IMR-90 (cell line): ENCODE measurements at regions not wholly inside any gene's neighbourhood (a gene's known extent, or its start where the extent isn't known, plus 50 kb on each side); places are given as distances from the start of the nearest gene placed in this dataset.

Source experiments
- ATAC-seq: fragments of 200-7000 bp; cut with Tn5 transposase; 2 replicates; pipeline ENCODE4 v1.9.1; 2020; ENCODE audit warnings: low read depth, mild to moderate bottlenecking, moderate library complexity
- BruUV-seq: library from RNA; stranded (reverse); fragments of 400-500 nt; replicated peaks from 2 replicates; lab custom pipeline; 2021; lab: Mats Ljungman, UMichigan
- CTCF ChIA-PET: fragments of 300-600 bp; formaldehyde crosslinking; extraction: SDS; loops from one replicate; lab custom pipeline; 2021; ENCODE audit warnings: antibody characterized with exemption; lab: Yijun Ruan, JAX
- POLR2A ChIA-PET: fragments of 300-600 bp; sonication (Branson Sonifier 250); formaldehyde crosslinking; loops from one replicate; lab custom pipeline; 2022; ENCODE audit warnings: antibody characterized with exemption; ENCODE audit not compliant: unreplicated experiment; lab: Charles Lee
- DNase-seq: peaks from one replicate; pipeline ENCODE4 v3.0.0; 2013
- H2AFZ ChIP-seq: replicated peaks from 2 replicates; pipeline ENCODE3; 2013; ENCODE audit warnings: low read length, mild to moderate bottlenecking; ENCODE audit not compliant: poor library complexity
- H2AK5ac ChIP-seq: 2 replicates; pipeline ENCODE4 v1.6.1; 2013; ENCODE audit warnings: low read depth, low read length, inconsistent platforms
- H2AK9ac ChIP-seq: replicated peaks from 2 replicates; pipeline ENCODE3; 2013; ENCODE audit warnings: mild to moderate bottlenecking, low read depth, low read length, moderate library complexity; ENCODE audit not compliant: poor library complexity
- H2BK120ac ChIP-seq: 2 replicates; pipeline ENCODE4 v1.6.1; 2013; ENCODE audit warnings: low read depth, low read length, inconsistent platforms
- H2BK15ac ChIP-seq: 3 replicates; pipeline ENCODE4 v1.6.1; 2013; ENCODE audit warnings: low read depth, low read length, inconsistent platforms
- H2BK20ac ChIP-seq: 2 replicates; pipeline ENCODE4 v1.6.1; 2013; ENCODE audit warnings: low read depth, mild to moderate bottlenecking, inconsistent platforms, low read length, moderate library complexity
- H2BK5ac ChIP-seq: 2 replicates; pipeline ENCODE4 v1.6.1; 2013; ENCODE audit warnings: mild to moderate bottlenecking, low read depth, low read length, inconsistent platforms; ENCODE audit not compliant: poor library complexity, severe bottlenecking
- H3K14ac ChIP-seq: replicated peaks from 2 replicates; pipeline ENCODE4 v1.6.1; 2013; ENCODE audit warnings: low read depth, low read length, inconsistent platforms
- H3K18ac ChIP-seq: 2 replicates; pipeline ENCODE4 v1.6.1; 2013; ENCODE audit warnings: low read depth, low read length, control low read depth
- H3K23ac ChIP-seq: 2 replicates; pipeline ENCODE4 v1.6.1; 2013; ENCODE audit warnings: low read depth, low read length, inconsistent platforms
- H3K27ac ChIP-seq: 2 replicates; pipeline ENCODE4 v1.5.1; 2013; ENCODE audit warnings: mild to moderate bottlenecking, control low read depth, low read length; ENCODE audit not compliant: insufficient read depth
- H3K27me3 ChIP-seq: 2 replicates; pipeline ENCODE4 v1.6.1; 2013; ENCODE audit warnings: low read length; ENCODE audit not compliant: control insufficient read depth, insufficient read depth
- H3K36me3 ChIP-seq: 2 replicates; pipeline ENCODE4 v1.6.1; 2013; ENCODE audit warnings: low read length, mixed read lengths; ENCODE audit not compliant: control insufficient read depth, insufficient read depth
- H3K4ac ChIP-seq: 2 replicates; pipeline ENCODE4 v1.6.1; 2013; ENCODE audit warnings: low read depth, low read length, inconsistent platforms
- H3K4me1 ChIP-seq: 2 replicates; pipeline ENCODE4 v1.6.1; 2013; ENCODE audit warnings: low read length, mixed read lengths; ENCODE audit not compliant: control insufficient read depth, insufficient read depth
- H3K4me2 ChIP-seq: 2 replicates; pipeline ENCODE4 v1.6.1; 2013; ENCODE audit warnings: low read depth, mild to moderate bottlenecking, control low read depth, low read length, moderate library complexity
- H3K4me3 ChIP-seq: 2 replicates; pipeline ENCODE4 v1.5.1; 2013; ENCODE audit warnings: low read depth, mild to moderate bottlenecking, control low read depth, low read length, moderate library complexity; ENCODE audit not compliant: insufficient read depth
- H3K56ac ChIP-seq: 2 replicates; pipeline ENCODE4 v1.6.1; 2013; ENCODE audit warnings: low read length, inconsistent platforms; ENCODE audit not compliant: insufficient read depth; ENCODE audit errors: extremely low read depth
- H3K79me1 ChIP-seq, 2 experiments: 2 replicates each; pipeline ENCODE4 v1.6.1; 2013; ENCODE audit warnings: low read length in 2 of 2, inconsistent platforms in 1 of 2, low read depth in 1 of 2
- H3K9ac ChIP-seq: 2 replicates; pipeline ENCODE4 v1.6.1; 2013; ENCODE audit warnings: low read depth, low read length, control low read depth
- H3K9me1 ChIP-seq: 2 replicates; pipeline ENCODE4 v1.6.1; 2013; ENCODE audit warnings: low read length, inconsistent platforms; ENCODE audit not compliant: insufficient read depth
- H3K9me3 ChIP-seq: 2 replicates; pipeline ENCODE4 v1.6.1; 2013; ENCODE audit warnings: low read length; ENCODE audit not compliant: control insufficient read depth, insufficient read depth
- H4K20me1 ChIP-seq: 2 replicates; pipeline ENCODE4 v1.6.1; 2013; ENCODE audit warnings: low read length, inconsistent platforms; ENCODE audit not compliant: insufficient read depth
- H4K5ac ChIP-seq: 2 replicates; pipeline ENCODE4 v1.6.1; 2013; ENCODE audit warnings: mild to moderate bottlenecking, low read depth, low read length, control low read depth
- H4K8ac ChIP-seq, 2 experiments: 2 replicates each; pipeline ENCODE4 v1.6.1; 2013; ENCODE audit warnings: low read depth in 2 of 2, low read length in 2 of 2, control low read depth in 1 of 2, inconsistent platforms in 1 of 2
- H4K91ac ChIP-seq: 2 replicates; pipeline ENCODE4 v1.6.1; 2013; ENCODE audit warnings: low read depth, low read length, inconsistent platforms; ENCODE audit not compliant: insufficient read depth
- POLR2A ChIP-seq: IDR thresholded peaks from 2 replicates; pipeline ENCODE4 v1.6.1; 2012; ENCODE audit warnings: mild to moderate bottlenecking, low read depth, low read length
- WGBS, 2 experiments: methylation state at CpG; one replicate each; pipeline versions ENCODE4 v1.1.5 to v1.1.7; 2013; ENCODE audit warnings: missing lambda C conversion rate in 2 of 2; ENCODE audit not compliant: insufficient read length in 1 of 2; ENCODE audit errors: extremely low coverage in 2 of 2; 5-methylcytosine and 5-hydroxymethylcytosine counted together
- dilution Hi-C: fragments of 300-500 bp; cut with HindIII; formaldehyde crosslinking; loops from one replicate; pipeline ENCODE4 v1.14.3; 2018; ENCODE audit warnings: low sequenced_read_pairs; ENCODE audit not compliant: unreplicated experiment
- in situ Hi-C: fragments of 300-500 bp; cut with MboI; formaldehyde crosslinking; loops from 3 replicates; pipeline ENCODE4 v1.14.3; 2019; ENCODE audit warnings: low sequenced_read_pairs, inconsistent platforms, mixed read lengths
- intact Hi-C: fragments of 100-400 bp; cut with micrococcal nuclease; formaldehyde crosslinking; loops from 2 replicates; pipeline ENCODE4 v1.10.0; 2022

GRCh38 chr4:175109933-175110332 is 191.8 kb downstream of the ADAM29 start:
- H3K27ac ChIP-seq, result no peak overlapping the region
- no peak overlapping the region for H2AK9ac ChIP-seq
- H3K9me1 ChIP-seq, result no peaks in the 10 kb centered on the region

More at GRCh38 chr4:175109933-175110332, 191.8 kb downstream of the ADAM29 start:
- Histone ChIP-seq H3K4me1 (no peaks in the 10 kb centered on the region), H2BK5ac (no peak overlapping the region), H2BK15ac (no peak overlapping the region), H3K4ac (no peak overlapping the region), H3K4me2 (no peak overlapping the region), H3K14ac (no peak overlapping the region), H4K20me1 (no peaks in the 10 kb centered on the region), H2AFZ (no peak overlapping the region), H4K8ac (no peak overlapping the region), H4K91ac (no peak overlapping the region), H3K23ac (no peak overlapping the region), H2AK5ac (no peak overlapping the region), H4K5ac (no peak overlapping the region), H3K9me3 (peaks cover 4% of the 10 kb centered on the region; the same call in 1 of the 2 replicates), H3K9ac (no peak overlapping the region), H2BK20ac (no peak overlapping the region), H3K36me3 (no peaks in the 10 kb centered on the region), H3K4me3 (no peak overlapping the region), H3K79me1 (no peaks in the 10 kb centered on the region), H3K27me3 (no peaks in the 10 kb centered on the region), H2BK120ac (no peak overlapping the region), H3K56ac (no peak overlapping the region), H3K18ac (no peak overlapping the region)
- intact Hi-C loops (no loop called here), dilution Hi-C loops (no loop called here), in situ Hi-C loops (no loop called here)
- CTCF ChIA-PET, result no interaction called here
- 29% methylated on average over 1 of the region's 5 CpGs; no CpG with 5 or more reads in 1 of the 2 experiments for WGBS, 2 experiments
- ATAC-seq (no peak), DNase-seq (no peak)
- BruUV-seq, result no TSS peak
- no peak for TF ChIP-seq POLR2A
- POLR2A ChIA-PET, result no interaction called here
